HEK293 (cell line): ENCODE measurements at regions not wholly inside any gene's neighbourhood (a gene's known extent, or its start where the extent isn't known, plus 50 kb on each side); places are given as distances from the start of the nearest gene placed in this dataset.

ENCODE experiments used
- CTCF ChIA-PET: fragments of 350-600 bp; formaldehyde crosslinking; extraction: SDS; loops from one replicate; lab custom pipeline; 2021; ENCODE audit warnings: antibody characterized with exemption; lab: Yijun Ruan, JAX
- POLR2A ChIA-PET: fragments of 300-600 bp; formaldehyde crosslinking; extraction: SDS; loops from one replicate; lab custom pipeline; 2020; ENCODE audit warnings: antibody characterized with exemption, inconsistent platforms; lab: Yijun Ruan, JAX
- H3K27ac ChIP-seq: fragments of 200-500 bp; sonication (Bioruptor generic); 2 replicates; pipeline ENCODE4 v1.5.1; 2014; ENCODE audit warnings: low read depth, low read length, control low read depth, inconsistent platforms; ENCODE audit errors: extremely low read depth
- H3K36me3 ChIP-seq, 2 experiments: fragments of 200-500 bp in 1 of 2; sonication (Bioruptor generic) in 1 of 2; 1 replicate in 1 of 2; 2 replicates in 1 of 2; pipeline ENCODE4 v1.5.1; 2014 to 2017; ENCODE audit warnings: inconsistent platforms in 2 of 2, low read length in 2 of 2; ENCODE audit not compliant: control insufficient read depth in 2 of 2, insufficient read depth in 1 of 2
- H3K4me1 ChIP-seq: fragments of 200-500 bp; sonication (Bioruptor generic); 2 replicates; pipeline ENCODE4 v1.5.1; 2014; ENCODE audit warnings: mild to moderate bottlenecking, low read length, inconsistent platforms; ENCODE audit not compliant: control insufficient read depth, insufficient read depth
- H3K4me3 ChIP-seq: 2 replicates; pipeline ENCODE4 v1.5.1; 2011; ENCODE audit warnings: low read depth, mild to moderate bottlenecking, control low read depth, low read length, moderate library complexity
- H3K9me3 ChIP-seq: fragments of 200-500 bp; sonication (Bioruptor generic); 2 replicates; pipeline ENCODE4 v1.5.1; 2014; ENCODE audit warnings: low read depth, low read length, inconsistent platforms; ENCODE audit not compliant: control insufficient read depth, insufficient read depth
- FEZF1 ChIP-seq: fragments of 450-650 bp; formaldehyde crosslinking; IDR thresholded peaks from 2 replicates; pipeline ENCODE4 v1.5.1; 2016; ENCODE audit warnings: missing biosample characterization, missing genetic modification characterization
- GLI2 ChIP-seq: fragments of 450-650 bp; formaldehyde crosslinking; IDR thresholded peaks from 2 replicates; pipeline ENCODE4; 2017; ENCODE audit warnings: missing biosample characterization, missing genetic modification characterization, low read depth, borderline replicate concordance
- KLF16 ChIP-seq: fragments of 450-650 bp; formaldehyde crosslinking; IDR thresholded peaks from 2 replicates; pipeline ENCODE4 v1.5.1; 2017; ENCODE audit warnings: missing biosample characterization, missing genetic modification characterization
- OSR2 ChIP-seq: fragments of 450-650 bp; formaldehyde crosslinking; IDR thresholded peaks from 2 replicates; pipeline ENCODE4 v1.5.1; 2016; ENCODE audit warnings: missing biosample characterization, missing genetic modification characterization
- SCRT2 ChIP-seq: fragments of 450-650 bp; formaldehyde crosslinking; IDR thresholded peaks from 2 replicates; pipeline ENCODE4 v1.5.1; 2016; ENCODE audit warnings: missing biosample characterization, missing genetic modification characterization
- SP7 ChIP-seq: fragments of 450-650 bp; formaldehyde crosslinking; IDR thresholded peaks from 2 replicates; pipeline ENCODE4 v1.5.1; 2016; ENCODE audit warnings: missing biosample characterization, missing genetic modification characterization
- TCF7L2 ChIP-seq: IDR thresholded peaks from 2 replicates; pipeline ENCODE4 v1.6.1; 2011; ENCODE audit warnings: low read depth, mild to moderate bottlenecking, inconsistent platforms, low read length, moderate library complexity, borderline replicate concordance
- ZBTB1 ChIP-seq: fragments of 450-650 bp; formaldehyde crosslinking; IDR thresholded peaks from 2 replicates; pipeline ENCODE4 v1.5.1; 2016; ENCODE audit warnings: missing biosample characterization, missing genetic modification characterization
- ZBTB6 ChIP-seq: fragments of 450-650 bp; formaldehyde crosslinking; IDR thresholded peaks from 2 replicates; pipeline ENCODE4 v1.5.1; 2017; ENCODE audit warnings: missing biosample characterization, missing genetic modification characterization
- ZFP69B ChIP-seq: fragments of 450-650 bp; formaldehyde crosslinking; IDR thresholded peaks from 2 replicates; pipeline ENCODE4 v1.5.1; 2016; ENCODE audit warnings: missing biosample characterization, missing genetic modification characterization
- ZNF133 ChIP-seq: fragments of 450-650 bp; formaldehyde crosslinking; IDR thresholded peaks from 2 replicates; pipeline ENCODE4 v1.5.1; 2016; ENCODE audit warnings: missing biosample characterization, missing genetic modification characterization
- ZNF138 ChIP-seq: fragments of 450-650 bp; formaldehyde crosslinking; IDR thresholded peaks from 2 replicates; pipeline ENCODE4 v1.5.1; 2016; ENCODE audit warnings: missing biosample characterization, missing genetic modification characterization, borderline replicate concordance
- ZNF16 ChIP-seq: fragments of 450-650 bp; formaldehyde crosslinking; IDR thresholded peaks from 2 replicates; pipeline ENCODE4 v1.5.1; 2016; ENCODE audit warnings: low read depth, missing biosample characterization, missing genetic modification characterization
- ZNF19 ChIP-seq: fragments of 450-650 bp; formaldehyde crosslinking; IDR thresholded peaks from 2 replicates; pipeline ENCODE4; 2016; ENCODE audit warnings: missing biosample characterization, missing genetic modification characterization, low read depth
- ZNF2 ChIP-seq: fragments of 450-650 bp; formaldehyde crosslinking; IDR thresholded peaks from 2 replicates; pipeline ENCODE4 v1.5.1; 2016; ENCODE audit warnings: missing biosample characterization, missing genetic modification characterization
- ZNF266 ChIP-seq: fragments of 450-650 bp; formaldehyde crosslinking; IDR thresholded peaks from 2 replicates; pipeline ENCODE4 v1.5.1; 2016; ENCODE audit warnings: missing biosample characterization, missing genetic modification characterization, low read depth
- ZNF292 ChIP-seq: fragments of 450-650 bp; formaldehyde crosslinking; IDR thresholded peaks from 2 replicates; pipeline ENCODE4 v1.5.1; 2016; ENCODE audit warnings: low read depth, missing biosample characterization, missing genetic modification characterization, borderline replicate concordance
- ZNF302 ChIP-seq: fragments of 450-650 bp; formaldehyde crosslinking; IDR thresholded peaks from 2 replicates; pipeline ENCODE4 v1.5.1; 2016; ENCODE audit warnings: missing biosample characterization, missing genetic modification characterization, low read depth
- ZNF362 ChIP-seq: fragments of 450-650 bp; formaldehyde crosslinking; IDR thresholded peaks from 2 replicates; pipeline ENCODE4 v1.5.1; 2016; ENCODE audit warnings: missing biosample characterization, missing genetic modification characterization
- ZNF366 ChIP-seq: fragments of 450-650 bp; formaldehyde crosslinking; conservative IDR thresholded peaks from 2 replicates; pipeline ENCODE4 v1.5.1; 2016; ENCODE audit warnings: missing biosample characterization, missing genetic modification characterization
- ZNF404 ChIP-seq: fragments of 450-650 bp; formaldehyde crosslinking; IDR thresholded peaks from 2 replicates; pipeline ENCODE4 v1.5.1; 2017; ENCODE audit warnings: missing biosample characterization, missing genetic modification characterization
- ZNF48 ChIP-seq: fragments of 450-650 bp; formaldehyde crosslinking; IDR thresholded peaks from 2 replicates; pipeline ENCODE4 v1.5.1; 2016; ENCODE audit warnings: missing biosample characterization, missing genetic modification characterization
- ZNF510 ChIP-seq: fragments of 450-650 bp; formaldehyde crosslinking; IDR thresholded peaks from 2 replicates; pipeline ENCODE4 v1.5.1; 2018; ENCODE audit warnings: mild to moderate bottlenecking, missing genetic modification characterization, missing biosample characterization; ENCODE audit not compliant: insufficient replicate concordance
- ZNF530 ChIP-seq: fragments of 450-650 bp; formaldehyde crosslinking; IDR thresholded peaks from 2 replicates; pipeline ENCODE4 v1.5.1; 2016; ENCODE audit warnings: low read depth, missing biosample characterization, missing genetic modification characterization
- ZNF549 ChIP-seq: fragments of 450-650 bp; IDR thresholded peaks from 2 replicates; pipeline ENCODE4 v1.5.1; 2018; ENCODE audit warnings: missing biosample characterization, missing genetic modification characterization, mild to moderate bottlenecking, inconsistent platforms, moderate library complexity
- ZNF558 ChIP-seq: fragments of 450-650 bp; formaldehyde crosslinking; IDR thresholded peaks from 2 replicates; pipeline ENCODE4 v1.5.1; 2016; ENCODE audit warnings: missing biosample characterization, missing genetic modification characterization
- ZNF624 ChIP-seq: fragments of 450-650 bp; formaldehyde crosslinking; IDR thresholded peaks from 2 replicates; pipeline ENCODE4 v1.5.1; 2017; ENCODE audit warnings: missing biosample characterization, missing genetic modification characterization
- ZNF670 ChIP-seq: fragments of 450-650 bp; formaldehyde crosslinking; IDR thresholded peaks from 2 replicates; pipeline ENCODE4 v1.5.1; 2016; ENCODE audit warnings: missing biosample characterization, missing genetic modification characterization, low read depth
- ZNF707 ChIP-seq: fragments of 450-650 bp; formaldehyde crosslinking; IDR thresholded peaks from 2 replicates; pipeline ENCODE4 v1.5.1; 2016; ENCODE audit warnings: missing biosample characterization, missing genetic modification characterization
- ZNF768 ChIP-seq: fragments of 450-650 bp; formaldehyde crosslinking; IDR thresholded peaks from 2 replicates; pipeline ENCODE4 v1.5.1; 2018; ENCODE audit warnings: missing biosample characterization, mild to moderate bottlenecking, missing genetic modification characterization
- ZNF777 ChIP-seq: fragments of 450-650 bp; formaldehyde crosslinking; IDR thresholded peaks from 2 replicates; pipeline ENCODE4 v1.5.1; 2017; ENCODE audit warnings: missing biosample characterization, missing genetic modification characterization, borderline replicate concordance
- ZSCAN4 ChIP-seq: fragments of 450-650 bp; formaldehyde crosslinking; IDR thresholded peaks from 2 replicates; pipeline ENCODE4 v1.5.1; 2017; ENCODE audit warnings: missing biosample characterization, missing genetic modification characterization
- TF ChIP-seq, protein P1 (sequence below): sonication (generic); formaldehyde crosslinking; IDR thresholded peaks from 2 replicates; pipeline ENCODE4 v1.8.1; 2022; ENCODE audit warnings: mild to moderate bottlenecking, moderate library complexity, missing genetic modification reagents

GRCh38 chr2:121055501-121055900 is 229.5 kb downstream of the TFCP2L1 start:
- Histone ChIP-seq H3K4me1 (peaks cover 5% of the 10 kb centered on the region; the same call in 1 of the 2 replicates), H3K4me3 (no peak overlapping the region), H3K9me3 (no peaks in the 10 kb centered on the region), H3K36me3 (no peaks in the 10 kb centered on the region), H3K27ac (no peak overlapping the region)
- TF ChIP-seq ZNF16 (tag by site-specific recombination): no peak
- no peak for TF ChIP-seq ZNF558 (tag by site-specific recombination)
- TF ChIP-seq ZNF768 (tag by site-specific recombination): no peak
- no peak for TF ChIP-seq ZNF19 (tag by site-specific recombination)
- no peak for TF ChIP-seq OSR2 (tag by site-specific recombination)
- no peak for TF ChIP-seq ZNF530 (tag by site-specific recombination)
- TF ChIP-seq, protein P1, sequence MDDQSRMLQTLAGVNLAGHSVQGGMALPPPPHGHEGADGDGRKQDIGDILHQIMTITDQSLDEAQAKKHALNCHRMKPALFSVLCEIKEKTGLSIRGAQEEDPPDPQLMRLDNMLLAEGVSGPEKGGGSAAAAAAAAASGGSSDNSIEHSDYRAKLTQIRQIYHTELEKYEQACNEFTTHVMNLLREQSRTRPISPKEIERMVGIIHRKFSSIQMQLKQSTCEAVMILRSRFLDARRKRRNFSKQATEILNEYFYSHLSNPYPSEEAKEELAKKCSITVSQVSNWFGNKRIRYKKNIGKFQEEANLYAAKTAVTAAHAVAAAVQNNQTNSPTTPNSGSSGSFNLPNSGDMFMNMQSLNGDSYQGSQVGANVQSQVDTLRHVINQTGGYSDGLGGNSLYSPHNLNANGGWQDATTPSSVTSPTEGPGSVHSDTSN (CRISPR knock-in tag): no peak
- TF ChIP-seq GLI2 (tag by site-specific recombination): no peak
- TF ChIP-seq ZNF266 (tag by site-specific recombination): no peak
- TF ChIP-seq ZNF777 (tag by site-specific recombination): no peak
- no peak for TF ChIP-seq ZNF624 (tag by site-specific recombination)
- TF ChIP-seq ZNF302: no peak
- no peak for TF ChIP-seq ZNF48 (tag by site-specific recombination)
- TF ChIP-seq TCF7L2: no peak
- no peak for TF ChIP-seq ZNF138
- TF ChIP-seq ZNF707 (tag by site-specific recombination): no peak
- ChIA-PET CTCF (interaction anchor here (0.6 to 2.2 kb wide), 3 partner anchors 15 to 1647 kb away, joined by 3 to 5 read pairs (median 4); no protein-coding TSS in a partner anchor), POLR2A (interaction anchor here (0.5 kb wide), 1 partner anchor 707 kb away, joined by 3 read pairs; no protein-coding TSS in a partner anchor)

- no peak overlapping the region for H3K4me3 ChIP-seq
- CTCF ChIA-PET: no interaction called here
- TF ChIP-seq ZNF133: no peak
- peak; percentile 67 for TF ChIP-seq FEZF1 (tag by site-specific recombination)
- no peak for TF ChIP-seq ZNF549
- TF ChIP-seq ZNF404 (tag by site-specific recombination): no peak
- peak; percentile 24; the same call in 1 of the 2 replicates for TF ChIP-seq ZNF366 (tag by site-specific recombination)
- no peak for TF ChIP-seq ZNF2 (tag by site-specific recombination)
- TF ChIP-seq SP7 (tag by site-specific recombination): peak; percentile 38; the same call in 1 of the 2 replicates
- TF ChIP-seq SCRT2: no peak
- TF ChIP-seq ZNF138: no peak
- TF ChIP-seq ZFP69B (tag by site-specific recombination): 0 out of 2 replicates have a peak, but pooled peaks have one; percentile 20
- no peak for TF ChIP-seq ZBTB6 (tag by site-specific recombination)
- TF ChIP-seq ZNF362: no peak
- no peak for TF ChIP-seq ZNF670 (tag by site-specific recombination)
- no peak for TF ChIP-seq ZNF292
- TF ChIP-seq ZNF510 (tag by site-specific recombination): no peak
- TF ChIP-seq ZSCAN4 (tag by site-specific recombination): no peak
- TF ChIP-seq KLF16 (tag by site-specific recombination): peak; percentile 70; the same call in 1 of the 2 replicates
- TF ChIP-seq ZBTB1 (tag by site-specific recombination): no peak
These were observed 226.0 kb downstream of the TFCP2L1 start for GRCh38 chr2:121058852-121059558.

More at GRCh38 chr2:121058852-121059558, 226.0 kb downstream of the TFCP2L1 start:
- no peaks in the 10 kb centered on the region for H3K9me3 ChIP-seq
- no peaks in the 10 kb centered on the region for H3K36me3 ChIP-seq
- no peak overlapping the region for H3K27ac ChIP-seq
- POLR2A ChIA-PET: interaction anchor here (0.9 kb wide), 1 partner anchor 16 kb away, joined by 4 read pairs; no protein-coding TSS in a partner anchor
- peaks cover 5% of the 10 kb centered on the region; the same call in 1 of the 2 replicates for H3K4me1 ChIP-seq
